HG02623 (cell line): ENCODE measurements at regions not wholly inside any gene's neighbourhood (a gene's known extent, or its start where the extent isn't known, plus 50 kb on each side); places are given as distances from the start of the nearest gene placed in this dataset.
"Not testable (repeated sequence)": the region's sequence is repeated elsewhere in the genome, so short reads cannot be mapped to it uniquely, and the experiment has no call there.

ENCODE experiments used
- ATAC-seq: cut with Tn5 transposase; IDR thresholded peaks from one replicate; pipeline ENCODE4 v1.9.1; 2021; ENCODE audit warnings: moderate library complexity; ENCODE audit not compliant: unreplicated experiment

DNA sequence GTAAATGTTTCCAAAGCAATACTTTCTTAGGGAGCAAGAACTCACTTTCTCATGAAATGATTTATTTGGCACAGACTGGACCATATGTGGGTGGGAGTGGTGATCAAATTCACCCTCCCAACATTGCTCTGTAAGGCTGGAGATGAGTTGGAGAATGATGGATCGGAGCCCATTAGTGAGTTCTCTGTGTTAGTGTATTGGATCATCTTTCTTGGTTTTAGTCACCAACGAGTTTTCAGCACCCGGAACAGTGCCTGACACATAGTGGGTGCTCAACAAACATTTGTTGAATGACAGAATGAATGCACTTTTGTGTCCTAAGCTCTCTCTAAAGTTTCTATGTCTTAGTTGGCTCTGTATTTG, 104.5 kb upstream of the FAM20A start:
- no peak for ATAC-seq

DNA sequence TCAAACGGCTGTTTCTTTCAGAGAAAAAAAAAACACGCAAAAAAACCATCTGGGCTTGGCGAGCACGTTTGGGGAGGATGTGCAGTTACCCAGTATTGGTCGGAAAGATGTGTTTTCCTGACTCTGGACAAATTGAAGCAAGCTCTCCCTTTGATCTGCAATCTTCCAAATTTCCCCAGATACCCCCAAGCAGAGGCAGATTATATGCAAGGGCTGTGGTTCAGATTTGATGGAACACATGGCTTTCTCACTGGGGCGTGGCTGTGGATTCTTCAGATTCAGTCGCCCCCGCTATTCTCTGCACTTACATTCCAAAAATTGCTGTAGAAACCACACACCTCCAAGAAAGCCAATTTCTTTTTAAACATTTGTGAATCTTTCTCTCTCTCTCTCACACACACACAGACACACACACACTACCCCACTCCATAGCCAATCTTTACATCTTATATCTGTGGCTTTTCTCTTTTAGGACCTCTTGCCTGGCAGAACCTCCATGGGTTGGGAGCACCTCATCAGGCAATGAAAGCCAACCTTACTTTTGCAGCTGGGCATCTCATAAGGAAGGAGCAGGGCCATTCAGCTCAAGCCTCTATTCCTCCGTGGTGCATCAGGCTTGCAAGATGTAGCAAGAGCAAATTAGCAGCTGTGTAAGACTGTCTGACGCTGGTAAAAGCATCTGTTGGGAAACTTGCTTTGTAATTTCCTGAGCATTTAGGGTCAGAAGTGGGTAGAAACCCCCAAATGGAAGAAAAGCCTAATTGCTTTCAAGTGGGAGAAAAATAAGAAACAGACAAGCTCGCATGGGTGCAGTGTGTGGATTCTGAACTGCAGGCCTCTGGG, 103.9 kb upstream of the FAM20A start:
- ATAC-seq, result no peak

DNA sequence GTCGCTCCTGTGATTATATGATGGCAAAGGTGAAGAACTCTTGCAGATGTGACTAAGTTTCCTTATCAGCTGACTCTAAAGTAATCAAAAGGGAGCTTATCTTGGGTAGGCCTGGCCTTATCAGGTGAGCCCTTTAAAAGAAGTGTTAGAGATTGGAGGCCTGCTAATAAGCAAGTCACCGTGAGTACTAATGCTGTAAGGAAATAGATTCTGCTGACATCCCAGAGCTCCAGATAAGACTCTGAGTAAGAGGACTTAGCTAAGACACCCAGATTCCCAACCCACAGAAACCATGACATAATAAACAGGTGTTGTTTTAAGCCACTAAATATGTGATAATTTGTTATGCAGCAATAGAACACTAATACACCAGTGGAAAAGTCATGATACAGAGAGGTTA, 99.9 kb upstream of the FAM20A start:
- no peak for ATAC-seq

DNA sequence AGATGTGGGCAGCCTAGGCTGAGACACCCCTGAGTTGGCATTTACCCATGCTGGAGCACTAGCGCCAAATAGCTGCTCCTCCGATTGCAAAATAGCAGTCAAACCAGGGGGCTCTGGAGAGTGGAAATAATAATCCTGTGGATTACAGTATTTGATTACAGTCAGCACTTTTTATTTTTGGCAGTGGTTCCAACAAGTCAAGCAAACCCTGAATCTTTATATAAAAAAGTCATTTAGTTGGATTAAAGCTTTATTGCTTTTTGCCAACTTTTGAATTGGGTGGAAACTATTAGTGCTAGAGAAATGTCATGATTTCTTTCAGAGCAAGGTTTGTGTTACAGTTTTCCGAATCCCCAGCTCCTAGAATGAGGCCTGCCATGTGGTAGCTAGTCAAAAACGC, 99.3 kb upstream of the FAM20A start:
- no peak for ATAC-seq

DNA sequence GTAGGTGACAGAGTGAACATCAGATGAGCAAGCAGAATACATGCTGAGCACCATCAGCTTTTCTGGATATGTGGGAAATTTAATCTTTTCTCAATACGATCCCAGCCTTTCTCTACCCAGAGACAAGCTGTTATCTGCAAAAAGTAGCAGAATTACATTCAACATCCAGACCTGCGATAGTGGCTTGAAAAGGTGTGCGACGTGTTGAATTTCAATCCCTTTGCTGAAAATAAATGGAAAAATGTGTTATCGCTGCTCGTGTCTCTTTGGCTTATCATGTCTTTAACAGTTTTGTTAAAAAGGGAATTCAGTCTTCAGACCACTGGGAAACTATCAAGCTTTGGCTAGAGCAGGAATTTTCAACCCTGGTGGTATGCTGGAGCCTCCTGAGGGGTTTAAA, 98.8 kb upstream of the FAM20A start:
- no peak for ATAC-seq

DNA sequence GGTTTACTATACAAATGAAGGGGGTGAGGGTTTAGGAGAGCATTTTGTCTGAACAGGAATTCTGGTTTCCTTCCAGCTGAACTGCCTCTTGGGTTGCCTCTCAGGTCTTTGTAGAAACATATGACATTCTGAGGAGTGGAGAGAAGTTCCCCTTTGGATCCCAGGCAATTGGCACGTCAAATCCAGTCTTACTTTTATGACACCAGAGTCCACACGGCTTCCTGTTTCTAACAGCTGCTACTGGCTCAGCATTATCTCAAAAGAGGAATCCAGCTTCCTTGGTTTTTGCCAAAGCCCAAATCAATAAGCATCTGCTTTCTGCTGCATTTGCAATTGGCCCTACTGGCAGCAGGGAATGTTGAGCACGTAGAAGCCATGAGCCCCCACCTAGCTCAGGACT, 97.6 kb upstream of the FAM20A start:
- no peak for ATAC-seq

DNA sequence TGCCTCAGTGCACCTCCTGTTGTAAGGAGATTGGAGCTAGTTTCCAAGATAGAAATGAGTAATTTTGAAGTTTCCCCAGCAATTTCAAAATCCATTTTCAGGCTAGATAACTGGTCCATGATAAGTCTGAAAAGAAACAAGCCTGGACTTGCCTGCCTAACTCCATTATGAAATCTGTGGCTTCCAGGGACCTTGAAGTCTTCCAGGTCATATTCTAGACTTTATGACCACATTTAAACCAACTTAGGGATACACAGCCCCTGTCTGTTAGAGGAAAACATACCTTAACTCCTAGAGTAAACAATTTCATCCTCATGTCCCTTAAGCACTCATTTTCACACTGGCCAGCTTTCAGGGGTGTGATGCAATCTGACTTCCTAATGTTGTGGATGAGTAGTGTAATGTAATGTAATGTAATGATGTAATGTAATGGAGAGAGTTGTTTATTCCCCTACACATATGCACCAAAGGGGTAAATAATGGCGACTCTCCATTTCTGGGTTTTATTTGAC, 96.7 kb upstream of the FAM20A start:
- no peak for ATAC-seq

DNA sequence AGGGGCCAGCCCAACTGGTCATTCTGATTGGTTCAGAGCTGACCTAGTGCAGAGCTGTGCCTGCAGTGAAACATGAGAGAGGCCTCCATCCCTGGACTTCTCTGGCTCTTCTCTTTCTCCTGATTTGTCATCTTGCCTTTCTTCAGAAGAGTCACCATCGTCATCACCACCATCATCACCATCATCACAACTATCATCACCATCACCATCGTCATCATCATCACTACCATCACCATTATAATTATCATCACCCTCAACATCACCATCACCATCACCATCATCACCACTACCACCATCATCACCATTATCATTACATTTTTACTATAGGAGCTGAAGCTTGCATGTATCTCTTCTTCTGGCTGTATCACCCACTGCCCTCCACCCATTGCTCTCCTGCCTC, 94.5 kb upstream of the FAM20A start:
- ATAC-seq, result no peak

DNA sequence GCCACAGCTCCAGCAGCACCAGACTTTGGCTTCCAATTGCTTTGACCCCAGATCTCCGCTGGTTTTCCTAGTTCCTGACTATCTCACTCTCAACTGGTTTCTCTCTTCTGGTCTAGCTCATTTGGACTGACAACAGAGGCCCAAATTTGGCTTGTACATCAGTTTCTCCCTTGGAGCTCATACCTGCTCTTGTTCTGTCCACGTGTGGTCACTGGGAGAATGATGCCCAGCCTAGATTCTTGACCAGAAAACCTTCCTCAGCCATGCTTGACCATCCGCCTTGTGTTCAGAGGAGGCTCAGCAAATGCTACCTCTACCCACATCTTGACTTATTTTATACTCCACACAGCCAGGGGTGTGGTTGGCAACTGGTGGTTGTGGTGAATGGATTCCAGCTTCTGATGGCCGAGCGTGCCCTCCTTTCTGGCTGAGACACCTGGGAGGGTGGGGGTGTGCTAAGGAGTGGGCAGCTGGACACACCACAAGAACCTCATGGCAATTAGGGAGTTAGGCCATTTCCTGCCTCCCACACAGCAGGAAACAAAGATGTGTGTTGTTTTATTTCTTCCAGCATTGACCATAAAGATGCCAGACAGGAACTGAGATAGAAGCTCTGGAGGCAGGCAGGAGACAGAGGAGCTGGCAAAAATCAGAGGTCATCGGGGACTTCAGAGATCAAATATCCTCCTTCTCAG, 93.8 kb upstream of the FAM20A start:
- ATAC-seq, result no peak

DNA sequence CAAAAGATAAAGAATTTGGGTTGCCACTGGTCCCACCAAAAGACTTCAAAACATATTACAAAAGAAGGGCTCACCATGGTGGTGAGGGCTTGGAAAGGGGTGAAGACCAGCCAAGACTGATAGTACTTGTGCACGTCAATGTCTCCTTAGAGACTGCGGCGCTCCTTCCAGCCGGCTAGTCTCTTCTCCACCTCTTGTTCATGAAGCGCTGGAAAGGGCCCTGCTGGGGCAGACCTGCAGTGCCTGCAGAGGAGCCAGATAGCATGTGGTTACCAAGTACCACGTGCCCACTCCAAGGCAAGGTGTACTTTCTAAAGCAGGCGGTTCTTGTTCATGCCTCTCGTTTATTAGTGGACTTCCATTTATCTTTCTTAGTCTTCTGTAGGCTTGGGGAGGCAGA, 92.7 kb upstream of the FAM20A start:
- ATAC-seq, result no peak

DNA sequence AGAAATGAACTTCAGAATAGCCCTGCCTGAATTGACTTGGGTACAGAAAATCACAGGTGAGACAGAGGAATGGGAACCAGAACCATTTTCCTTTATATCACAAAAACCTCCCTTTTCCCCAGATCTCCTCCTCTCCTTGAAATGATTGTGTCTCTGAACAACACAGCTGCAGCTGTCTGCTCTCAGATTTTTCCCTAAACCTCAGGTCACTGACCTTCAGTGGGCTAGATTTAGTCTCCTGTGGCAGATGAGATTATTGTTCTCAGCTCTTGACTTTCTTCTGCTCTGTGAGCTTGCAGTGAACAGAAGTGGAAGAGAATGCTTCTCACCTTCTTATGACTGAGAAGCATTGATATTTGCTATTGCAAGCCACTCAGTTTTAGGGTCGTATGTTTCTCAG, 92.3 kb upstream of the FAM20A start:
- no peak for ATAC-seq

DNA sequence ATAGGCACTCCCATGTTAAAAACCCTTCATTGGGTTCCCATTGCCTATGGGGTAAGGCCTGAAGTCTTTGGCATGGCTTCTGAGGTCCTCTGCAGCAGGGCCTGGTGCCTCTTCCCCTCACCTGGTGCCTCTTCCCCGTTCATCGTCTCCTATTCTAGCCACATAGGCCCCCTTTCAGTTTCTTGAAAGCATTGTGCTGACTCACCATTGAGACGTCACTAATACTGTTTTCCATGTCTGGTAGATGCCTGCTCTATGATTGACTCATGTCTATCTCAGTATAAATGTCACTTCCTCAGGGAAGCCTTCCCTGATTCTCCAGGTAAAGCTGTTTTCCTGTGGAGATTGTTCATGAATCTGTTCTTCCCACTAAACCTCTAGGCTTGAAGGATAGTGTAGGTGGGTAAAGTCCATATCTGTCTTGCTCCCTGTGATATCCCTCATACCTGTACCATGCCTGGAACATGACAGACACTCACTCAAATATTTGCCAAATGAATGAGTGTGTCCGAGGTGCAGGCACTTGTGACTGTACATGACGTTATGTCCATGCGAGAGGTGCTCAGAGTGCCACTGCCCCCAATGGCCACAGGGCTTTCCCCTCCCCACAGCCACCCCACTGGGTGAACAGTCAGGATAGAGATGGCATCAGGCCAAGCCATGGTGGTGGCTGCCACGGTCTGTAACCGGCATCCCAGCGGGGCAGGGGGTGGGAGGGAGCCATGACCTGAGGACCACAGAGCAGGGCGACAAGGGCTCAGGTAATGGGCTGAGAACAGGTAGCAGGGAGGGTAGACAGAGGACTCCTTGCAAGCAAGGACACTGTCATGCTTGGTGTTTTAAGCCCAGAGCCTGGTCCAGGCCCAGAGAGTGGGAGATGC, 85.2 kb upstream of the FAM20A start:
- ATAC-seq, result no peak

DNA sequence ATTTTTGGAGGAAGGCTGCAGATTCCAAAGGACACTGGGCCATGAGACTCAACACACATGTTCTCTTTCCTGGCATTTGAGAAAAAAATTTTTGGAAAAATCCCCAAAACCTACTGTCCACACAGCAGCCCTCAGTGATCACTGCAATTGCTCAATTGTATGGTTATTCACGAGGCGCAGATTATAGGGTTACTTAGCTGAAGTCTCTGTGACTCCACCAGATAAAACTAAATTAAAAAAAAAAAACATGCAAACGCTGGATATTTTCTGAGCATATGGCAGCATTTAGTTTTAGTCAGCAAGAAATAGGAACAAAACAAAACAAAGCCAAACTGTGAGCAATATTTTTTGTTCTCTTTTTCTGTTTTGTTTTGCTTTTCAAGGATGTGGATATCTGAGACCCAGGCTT, 83.8 kb upstream of the FAM20A start:
- ATAC-seq, result no peak

DNA sequence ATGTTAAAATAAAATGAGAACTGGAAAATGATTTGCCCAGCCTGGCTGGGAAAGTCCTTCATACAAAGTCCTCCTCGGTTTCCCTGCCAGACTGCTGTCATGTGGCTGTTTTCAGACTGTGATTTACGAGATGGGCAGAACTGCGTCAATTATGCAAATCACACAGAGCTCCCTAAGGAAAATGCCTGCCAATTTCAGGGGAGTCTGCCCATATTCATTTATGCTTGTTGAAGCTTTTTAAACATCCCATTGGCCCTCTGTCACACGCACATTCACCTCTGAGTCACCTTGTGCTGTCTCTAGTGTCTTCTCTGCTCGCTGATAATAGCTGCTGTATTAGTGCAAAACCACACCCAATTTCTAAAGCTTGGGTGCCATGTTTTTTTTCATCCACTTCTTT, 81.7 kb upstream of the FAM20A start:
- no peak for ATAC-seq

DNA sequence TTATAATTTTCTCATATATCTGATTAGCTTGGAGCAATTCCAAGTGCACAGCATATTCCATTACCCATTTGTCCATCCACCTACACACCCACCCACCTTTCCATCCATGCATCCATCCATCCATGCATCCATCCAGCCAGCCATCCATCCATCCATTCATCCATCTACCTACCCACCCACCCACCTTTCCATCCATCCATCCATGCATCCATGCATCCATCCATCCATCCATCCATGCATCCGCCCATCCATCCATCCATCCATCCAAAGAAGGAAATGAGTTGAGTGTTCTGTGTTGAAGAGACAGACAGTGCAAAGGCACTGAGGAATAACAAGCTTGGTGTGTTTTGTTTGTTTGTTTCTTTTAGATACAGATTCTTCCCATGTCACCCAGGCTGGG, 78.7 kb upstream of the FAM20A start:
- ATAC-seq, result no peak

DNA sequence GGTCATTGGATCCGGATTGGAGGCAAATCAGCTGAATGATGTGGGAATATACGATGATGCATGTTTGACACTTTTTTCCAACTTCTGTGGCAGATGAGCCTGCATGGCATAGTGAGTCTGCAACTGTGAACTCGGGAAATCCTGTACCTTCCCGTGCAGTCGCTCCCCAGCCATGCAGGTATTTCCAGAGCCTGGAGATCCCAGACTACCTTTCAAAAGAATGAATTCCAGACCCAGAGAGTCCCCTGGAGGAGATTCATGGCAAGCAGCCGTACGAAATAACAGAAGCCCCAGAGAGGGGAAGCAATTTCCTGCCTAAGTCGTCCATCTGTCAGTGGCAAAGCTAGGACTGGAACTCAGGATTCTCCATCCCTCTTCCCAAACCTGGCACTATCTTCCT, 75.7 kb upstream of the FAM20A start:
- ATAC-seq, result no peak

DNA sequence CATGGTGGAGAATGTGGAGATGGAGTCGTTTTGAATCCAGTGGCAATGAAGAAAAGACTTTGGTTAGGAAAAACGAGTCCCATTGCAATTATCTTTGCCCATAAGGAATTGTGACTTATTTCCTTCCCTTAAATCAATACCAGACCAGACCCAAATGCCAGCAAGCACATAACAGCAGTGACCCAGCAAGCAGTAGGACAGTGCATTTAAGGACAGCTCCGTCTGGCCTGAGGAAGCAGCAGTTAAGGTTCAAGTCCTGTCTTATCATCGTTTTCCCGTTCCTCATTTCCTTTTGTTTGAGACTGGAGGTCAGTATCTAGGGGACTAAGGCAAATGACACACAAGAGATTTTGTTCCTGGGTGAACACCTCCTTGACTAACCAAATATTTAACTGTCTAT, 74.6 kb upstream of the FAM20A start:
- ATAC-seq, result no peak

DNA sequence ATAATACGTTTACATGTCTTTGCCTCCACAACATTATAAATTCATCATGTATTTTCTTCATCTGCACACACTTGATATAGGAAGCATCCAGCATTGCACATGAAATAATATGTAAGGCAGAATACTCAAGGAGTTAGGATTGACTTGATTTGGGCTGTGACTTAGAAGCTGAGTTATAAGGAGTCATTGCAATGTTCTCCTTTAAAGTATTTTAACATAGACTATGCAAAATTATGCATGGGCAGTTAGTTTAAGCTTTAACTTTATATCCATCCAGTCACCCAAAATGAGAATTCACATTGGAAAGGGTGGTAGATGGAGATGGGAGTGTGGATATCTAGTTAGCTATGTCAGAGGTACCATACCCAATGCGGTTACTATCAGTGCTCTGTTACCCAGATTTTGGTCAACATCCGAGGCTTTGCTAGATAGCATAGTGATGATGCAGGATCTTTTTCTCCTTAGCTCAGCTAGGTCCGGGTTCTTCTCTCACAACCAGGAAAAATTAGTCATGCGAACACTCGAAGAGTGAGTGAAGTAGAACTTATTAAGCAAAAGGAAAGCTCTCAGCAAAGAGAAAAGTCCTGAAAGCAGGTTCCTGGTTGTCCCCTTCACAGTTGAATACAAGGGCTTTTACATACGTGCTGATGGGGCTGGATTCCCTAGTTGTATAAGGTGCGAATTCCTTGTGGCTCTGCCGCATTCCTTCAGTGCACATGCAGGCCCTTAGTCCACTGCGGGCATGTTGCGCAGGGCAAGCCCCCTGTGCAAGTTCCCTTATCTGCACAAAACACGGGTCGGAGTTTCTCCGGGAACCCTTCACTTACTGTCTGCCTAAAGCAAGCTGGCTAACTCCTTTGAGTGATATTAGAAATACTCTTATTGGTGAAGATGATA, 73.1 kb upstream of the FAM20A start:
- no peak for ATAC-seq

DNA sequence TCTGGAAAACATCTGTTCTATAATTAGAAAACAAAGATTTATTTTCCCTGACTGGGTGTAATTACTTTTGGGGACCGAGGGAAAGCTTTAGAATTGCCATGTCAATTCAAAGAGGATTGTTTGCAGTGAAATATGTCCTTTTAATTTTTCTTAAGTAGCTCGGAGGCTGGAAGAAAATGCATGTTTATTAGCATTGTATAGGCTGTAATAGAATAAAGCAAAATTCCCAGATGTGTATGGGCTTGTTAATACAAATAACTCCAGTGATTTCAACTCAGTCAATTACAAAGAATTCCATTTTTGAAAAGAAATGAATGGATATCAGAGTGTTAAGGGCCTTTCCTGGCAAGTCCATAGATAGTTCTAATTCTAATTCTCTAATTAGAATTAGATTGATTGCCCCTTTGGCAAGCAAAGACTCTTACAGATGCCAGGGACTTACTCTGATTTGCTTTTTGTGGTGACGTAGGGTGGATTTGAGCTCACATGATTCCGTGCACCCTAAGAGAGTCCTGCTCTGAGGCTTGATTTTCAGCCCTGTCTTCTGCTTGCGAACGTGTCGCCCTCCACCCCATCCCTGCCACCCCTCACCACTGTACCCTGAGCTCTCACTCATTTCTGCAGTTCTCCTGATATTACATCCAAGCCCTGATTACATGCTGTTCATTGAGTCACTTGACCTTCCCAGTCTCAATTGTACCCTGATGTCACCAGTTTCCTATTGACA, 70.0 kb upstream of the FAM20A start:
- ATAC-seq, result no peak

DNA sequence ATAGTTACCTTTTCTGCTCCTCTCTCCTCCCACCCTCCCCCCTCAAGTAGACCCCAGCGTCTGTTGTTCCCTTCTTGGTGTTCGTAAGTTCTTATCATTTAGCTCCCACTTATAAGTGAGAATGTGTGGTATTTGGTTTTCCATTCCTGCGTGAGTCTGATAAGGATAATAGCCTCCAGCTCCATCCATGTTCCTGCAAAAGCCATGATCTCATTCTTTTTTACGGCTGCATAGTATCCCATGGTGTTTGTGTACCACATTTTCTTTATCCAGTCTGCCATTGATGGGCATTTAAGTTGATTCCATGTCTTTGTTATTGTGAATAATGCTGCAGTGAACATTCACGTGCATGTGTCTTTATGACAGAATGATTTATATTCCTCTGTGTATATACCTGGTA, 65.3 kb upstream of the FAM20A start:
- ATAC-seq, result not testable (repeated sequence)
